Kidney capillary endothelial cell (primary cell): ENCODE measurements at regions not wholly inside any gene's neighbourhood (a gene's known extent, or its start where the extent isn't known, plus 50 kb on each side); places are given as distances from the start of the nearest gene placed in this dataset.

ENCODE experiments used
- DNase-seq: peaks from one replicate; pipeline ENCODE4 v3.0.0-alpha.2; 2018; ENCODE audit warnings: low spot score

DNA sequence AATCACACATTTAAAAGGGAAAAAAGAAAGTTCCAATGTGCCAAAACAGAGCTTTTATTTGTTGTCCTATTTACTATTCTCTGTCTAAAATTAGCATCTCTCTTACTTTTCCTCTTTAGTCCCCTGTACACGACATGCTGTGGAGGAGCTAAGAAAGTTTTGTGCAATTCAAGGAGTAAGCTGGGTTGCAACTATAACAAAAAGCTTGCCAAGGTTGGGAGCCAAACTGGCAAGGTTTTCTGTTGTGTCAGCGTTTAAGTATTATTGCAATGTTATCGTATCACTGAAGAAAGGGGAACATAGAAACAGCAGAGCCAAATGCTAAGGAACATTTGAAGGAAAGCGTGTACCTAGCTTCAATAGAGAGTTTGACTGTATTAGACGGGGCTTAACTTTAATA lies 680.8 kb downstream of the CETN3 start:
- DNase-seq: no peak

DNA sequence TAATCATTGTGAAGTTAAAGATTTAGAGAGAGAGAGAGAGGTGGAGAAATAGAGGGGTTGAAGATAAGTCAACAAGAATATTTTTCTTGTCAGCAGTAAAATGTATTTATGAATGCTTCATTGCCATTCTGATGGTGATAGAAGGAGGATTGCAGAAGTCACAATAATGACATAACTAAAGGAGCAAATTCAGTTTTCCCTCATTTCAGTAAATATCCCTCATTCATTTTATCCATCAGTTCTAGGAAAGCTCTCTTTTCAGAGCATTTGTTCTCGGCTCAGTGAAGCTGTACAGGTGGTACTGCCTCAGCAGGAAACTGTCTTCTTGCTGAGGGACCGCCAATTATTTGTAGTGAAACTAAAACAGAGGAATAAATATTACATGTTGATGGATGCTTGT lies 681.4 kb downstream of the CETN3 start:
- no peak for DNase-seq

DNA sequence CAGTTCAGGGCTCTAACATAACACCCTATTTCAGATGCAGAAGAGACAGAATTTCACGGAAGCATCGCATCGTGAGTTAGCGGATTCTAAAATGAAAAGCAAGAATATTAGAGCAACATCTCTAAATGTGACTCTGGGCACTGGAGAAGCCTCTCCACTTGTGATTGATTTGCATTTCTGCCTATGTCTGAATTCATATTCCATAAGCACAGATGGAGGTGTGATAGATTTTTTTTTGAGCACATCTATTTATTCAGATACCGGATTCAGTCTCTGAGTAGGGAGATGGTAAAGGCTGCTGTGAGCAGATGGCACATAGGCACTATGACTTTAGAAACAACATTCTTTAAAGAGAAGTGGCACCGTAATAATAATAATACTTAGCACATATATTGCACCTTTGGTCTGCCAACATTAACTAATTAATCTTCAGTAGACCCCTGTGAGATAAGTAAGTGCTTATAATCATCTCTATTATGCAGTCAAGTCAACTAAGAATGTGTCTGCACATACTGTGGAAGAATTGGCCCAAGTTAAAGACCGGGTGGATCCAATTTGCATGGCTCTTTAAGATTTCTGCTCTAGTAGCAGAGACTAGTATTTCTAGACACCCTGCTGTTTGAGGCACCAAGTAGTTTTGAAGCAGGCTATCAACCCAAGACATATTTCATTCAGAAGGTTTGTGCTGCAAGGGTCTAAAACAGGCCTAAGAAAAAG lies 685.0 kb downstream of the CETN3 start:
- DNase-seq: no peak

DNA sequence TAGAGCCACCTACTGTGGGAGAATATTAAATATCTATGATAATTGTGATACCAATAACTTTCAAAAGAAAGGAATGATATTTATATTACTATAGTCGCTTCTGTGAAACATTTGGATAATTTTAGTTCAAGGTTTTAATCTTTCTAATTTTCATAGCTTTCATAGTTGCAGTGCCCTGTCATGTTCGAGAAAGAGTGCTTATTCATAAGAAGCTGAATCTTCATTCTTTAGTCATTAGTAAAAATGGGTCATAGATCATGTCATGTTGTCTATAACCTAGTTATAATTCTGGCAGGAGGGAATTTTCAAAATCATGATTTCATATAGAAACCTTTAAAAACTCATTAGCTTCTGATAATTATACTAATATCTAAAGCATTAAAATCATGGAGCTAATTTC lies 685.6 kb downstream of the CETN3 start:
- no peak for DNase-seq

DNA sequence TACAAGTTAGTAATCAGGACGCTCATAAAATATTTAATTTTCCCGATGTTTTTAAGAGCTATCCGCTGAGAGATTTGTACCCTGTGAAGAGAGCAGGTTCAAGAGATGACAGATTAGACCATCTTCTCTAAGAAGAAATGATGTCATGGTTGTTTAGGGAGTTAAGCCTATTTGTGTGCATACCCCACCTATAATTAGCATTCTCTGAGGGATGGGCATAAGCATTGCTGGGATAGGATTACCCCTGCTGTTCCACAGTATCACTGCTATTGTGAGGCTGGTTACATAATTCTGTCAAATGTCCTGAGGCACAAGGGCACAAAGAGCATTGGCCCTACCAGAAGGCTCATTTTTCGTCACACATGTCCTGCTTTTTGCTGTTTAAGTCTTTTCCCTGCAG lies 687.0 kb downstream of the CETN3 start:
- DNase-seq: no peak

DNA sequence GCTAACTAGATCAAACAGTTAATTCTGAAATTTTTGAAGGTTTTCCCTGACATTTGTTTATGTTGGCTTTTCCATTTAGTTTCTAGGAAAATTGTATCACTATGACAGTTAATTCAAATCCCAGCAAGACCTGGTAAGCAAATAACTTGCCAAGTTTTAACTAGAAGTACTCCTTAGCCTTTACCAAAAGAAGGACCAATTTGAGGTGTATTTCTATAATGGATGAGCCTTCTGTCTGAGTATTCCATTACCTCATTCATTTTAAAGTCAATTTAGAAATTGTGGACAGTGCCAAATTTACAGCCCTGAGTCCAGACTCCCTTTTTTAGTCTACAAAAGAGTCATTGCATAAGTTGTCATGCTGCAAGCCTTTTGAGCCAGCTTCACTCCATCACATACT lies 687.6 kb downstream of the CETN3 start:
- no peak for DNase-seq

DNA sequence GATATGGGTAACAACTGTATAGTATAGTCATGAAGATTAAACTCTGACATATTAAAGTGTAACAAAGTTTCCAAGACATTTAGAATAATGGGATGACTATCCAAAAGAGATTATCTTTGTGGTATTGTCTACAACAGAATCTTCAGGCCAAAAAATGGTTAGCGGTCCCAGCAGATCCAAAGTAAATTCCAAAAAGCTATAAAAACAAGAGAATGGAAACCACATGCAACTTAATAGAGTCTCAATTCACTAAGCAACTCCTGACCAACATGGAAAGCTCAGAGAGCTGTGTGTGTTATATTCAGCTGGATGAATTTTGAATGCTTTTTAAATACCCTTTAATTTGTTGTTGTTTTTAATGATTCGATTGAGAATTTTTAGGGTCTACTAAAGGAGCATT lies 688.2 kb downstream of the CETN3 start:
- DNase-seq: no peak

DNA sequence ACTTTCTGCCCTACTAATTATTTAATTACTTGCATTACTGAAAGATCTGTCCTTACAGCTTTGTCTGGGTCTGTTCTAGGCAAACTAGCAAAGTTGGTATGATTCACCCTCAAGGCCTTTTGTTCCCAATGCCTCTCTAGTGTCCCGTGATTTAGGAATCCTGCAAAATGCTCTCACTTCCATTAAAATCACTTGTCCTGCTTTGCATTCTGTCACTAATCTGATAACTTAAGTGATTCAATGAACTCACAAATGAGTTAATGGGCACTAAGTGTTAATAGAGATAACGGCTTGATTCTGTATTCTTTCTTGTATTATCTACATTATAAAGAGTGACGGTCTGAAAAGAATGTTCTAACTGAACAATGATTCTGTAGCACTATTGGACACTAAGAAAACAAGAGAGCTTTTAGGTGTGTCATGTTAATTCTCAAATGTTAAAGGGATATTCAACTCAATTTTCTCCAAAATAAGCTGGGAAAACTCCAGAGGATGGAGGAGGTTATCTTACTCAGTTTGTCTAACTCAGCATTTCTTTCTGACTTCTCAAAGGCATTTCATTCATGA lies 697.3 kb downstream of the CETN3 start:
- DNase-seq: no peak

DNA sequence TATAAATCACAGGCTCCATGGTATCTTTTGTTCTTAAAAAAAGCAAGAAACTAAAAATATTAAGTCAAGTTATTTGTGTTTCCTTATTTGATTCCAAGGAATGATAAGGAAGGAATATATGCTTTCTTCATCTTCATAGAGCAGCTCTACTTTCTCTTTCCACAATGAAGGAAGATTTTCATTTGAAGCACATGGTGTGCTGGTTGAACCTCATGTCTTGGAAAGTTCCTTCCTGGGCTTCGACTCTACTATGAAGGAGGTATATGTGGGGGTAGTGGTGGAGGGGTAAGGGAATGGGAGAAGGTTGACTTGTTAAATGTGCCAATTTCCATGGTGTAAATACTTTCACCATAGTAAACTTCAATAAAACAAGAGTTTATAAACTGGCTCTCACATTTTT lies 698.0 kb downstream of the CETN3 start:
- DNase-seq: no peak

DNA sequence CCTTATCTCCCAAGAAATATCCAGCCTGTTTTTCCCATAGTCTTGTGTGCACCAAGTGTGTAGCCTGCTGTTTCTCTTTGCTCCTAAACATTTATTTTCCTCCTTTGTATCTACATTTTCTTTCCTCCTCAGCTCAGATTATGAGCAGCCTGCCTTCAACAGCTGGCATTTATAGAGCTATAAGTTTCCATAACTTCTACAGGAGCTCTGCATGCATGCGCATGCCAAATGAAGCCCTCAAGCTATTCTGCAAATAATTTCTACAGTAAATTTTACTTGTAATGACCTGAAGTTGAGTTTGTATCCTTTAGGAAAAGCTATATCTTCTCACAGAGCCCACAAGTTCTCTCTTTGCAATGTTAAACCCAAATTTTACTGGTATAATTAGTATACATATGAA lies 699.5 kb downstream of the CETN3 start:
- no peak for DNase-seq

DNA sequence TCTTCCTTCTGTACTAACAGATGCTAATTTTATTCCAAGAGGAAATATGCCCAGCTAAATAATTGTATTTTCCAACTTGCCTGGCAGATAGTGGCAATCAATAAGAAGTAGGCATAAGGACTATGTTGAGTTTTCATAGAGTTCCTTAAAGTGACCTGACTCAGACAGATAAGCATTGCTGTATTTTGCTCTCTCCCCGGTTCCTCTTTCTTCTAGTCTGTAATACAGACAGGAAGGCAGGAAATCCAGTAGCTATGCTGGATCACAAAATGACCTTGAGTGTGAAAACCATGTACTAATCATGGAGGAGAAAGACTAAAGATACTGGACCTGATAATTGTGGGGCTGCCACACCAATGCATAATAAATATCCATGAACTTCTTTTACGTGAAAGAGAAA lies 701.7 kb downstream of the CETN3 start:
- DNase-seq: no peak

DNA sequence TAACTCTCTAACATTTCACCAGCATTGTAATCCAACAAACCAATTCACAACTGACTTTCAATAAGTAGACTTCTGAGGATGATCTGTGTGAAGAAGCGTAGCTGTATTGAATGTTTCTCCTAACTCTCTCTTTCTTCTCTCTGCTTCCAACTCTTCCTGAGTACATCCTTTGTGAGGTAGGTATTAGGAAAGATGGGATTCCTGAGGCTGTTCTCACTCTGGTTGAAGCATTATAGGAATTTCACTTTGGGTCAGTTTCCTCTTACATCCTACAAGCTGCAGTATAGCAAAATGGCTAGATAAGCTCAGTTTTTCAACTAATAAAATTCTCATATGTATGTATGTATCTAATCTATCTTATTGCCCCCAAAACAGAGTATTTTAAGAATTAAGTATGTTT lies 702.8 kb downstream of the CETN3 start:
- no peak for DNase-seq

DNA sequence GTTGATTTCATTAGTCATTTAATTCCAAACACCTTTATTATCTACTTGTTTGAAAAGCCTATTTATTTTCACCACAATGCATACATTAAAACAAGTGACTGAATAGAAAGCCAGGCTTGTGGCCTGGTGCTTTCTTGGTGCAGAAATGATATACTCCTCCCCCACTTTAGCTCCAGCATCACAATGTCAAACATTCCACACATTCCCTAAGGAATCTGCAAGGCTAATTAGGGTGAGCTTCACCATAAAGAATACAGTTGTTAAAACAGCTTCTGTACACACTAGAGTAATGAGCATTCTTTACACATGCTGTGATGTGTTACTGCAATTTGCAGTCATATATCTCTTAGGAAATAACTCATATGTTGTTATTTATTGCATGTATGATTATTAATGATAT lies 705.7 kb downstream of the CETN3 start:
- DNase-seq: no peak

DNA sequence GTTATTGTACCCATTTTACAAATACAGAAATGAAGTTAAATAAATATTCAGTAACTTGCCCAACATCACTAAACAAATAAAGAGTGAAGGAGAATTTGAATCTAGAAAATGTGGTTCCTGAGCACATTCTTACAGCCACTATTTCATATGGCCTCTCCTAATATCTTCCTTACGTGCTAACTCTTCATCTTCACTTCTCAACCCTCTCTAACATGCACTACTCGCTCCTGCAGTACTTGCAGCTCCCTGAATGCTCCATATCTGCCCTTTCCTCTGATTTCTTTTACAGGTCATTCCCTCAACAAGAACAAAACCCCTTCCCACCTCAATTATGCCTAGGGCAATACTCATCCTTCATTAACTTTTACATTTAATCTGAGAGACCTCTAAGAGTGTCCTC lies 711.5 kb downstream of the CETN3 start:
- no peak for DNase-seq

DNA sequence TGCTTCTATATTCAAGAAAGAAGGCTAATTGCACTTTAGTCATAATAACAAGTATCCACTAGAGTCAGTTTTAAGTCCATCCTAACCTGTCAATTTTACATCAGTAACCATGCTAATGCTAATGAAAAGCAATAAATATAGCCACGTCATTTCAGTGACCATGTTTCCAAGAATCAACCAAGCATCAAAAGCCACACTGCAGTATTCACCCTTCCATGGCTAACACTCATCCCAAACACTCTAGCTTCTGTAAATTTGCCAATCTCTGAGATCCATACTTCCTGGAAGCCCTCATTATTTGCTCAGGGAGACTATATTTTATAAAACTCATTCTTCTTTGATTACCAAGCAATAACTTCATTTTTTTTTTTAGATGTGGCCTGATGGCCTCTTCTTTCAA lies 712.0 kb downstream of the CETN3 start:
- no peak for DNase-seq

DNA sequence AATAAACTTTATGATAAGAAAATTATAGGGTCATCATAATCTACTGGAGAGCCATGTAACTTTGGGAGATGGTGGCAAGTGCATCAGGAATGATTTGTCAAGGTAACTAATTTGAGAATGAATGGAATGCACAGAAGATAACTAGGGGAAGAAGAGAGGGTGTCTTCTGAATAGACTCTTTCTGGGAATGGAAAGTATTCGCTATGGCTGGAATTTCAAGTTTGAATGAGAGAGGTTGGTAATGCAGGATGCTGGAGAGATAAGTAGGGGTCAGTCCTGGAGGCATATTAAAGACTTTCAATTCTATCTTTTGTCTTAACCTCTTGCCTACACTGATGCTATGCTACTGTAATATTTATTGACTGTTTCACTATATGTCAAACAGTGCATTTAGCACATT lies 714.2 kb downstream of the CETN3 start:
- no peak for DNase-seq

DNA sequence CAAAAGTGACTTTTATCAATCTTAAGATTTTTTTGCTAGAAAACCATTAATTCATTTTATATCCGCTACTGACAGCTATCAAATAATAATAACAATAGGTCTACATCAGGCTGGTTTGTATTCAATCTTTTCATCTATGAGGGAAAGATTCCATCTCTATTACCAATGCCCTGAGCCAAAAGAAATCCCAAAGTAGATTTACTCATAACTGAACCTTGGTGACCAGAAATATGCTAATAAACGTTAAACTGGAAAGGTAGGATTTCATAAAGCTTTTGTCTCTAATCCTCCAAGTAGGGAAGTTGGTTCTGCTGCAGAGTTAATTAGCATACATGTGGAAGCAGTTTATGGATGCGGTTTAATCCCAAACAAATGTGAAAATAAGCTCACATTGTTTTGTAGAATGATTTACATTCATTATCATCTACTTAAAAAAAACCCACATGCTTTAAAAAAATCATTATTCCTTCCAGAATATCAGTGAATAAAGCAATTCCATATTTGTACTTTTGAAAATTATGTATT lies 715.5 kb downstream of the CETN3 start:
- DNase-seq: no peak

DNA sequence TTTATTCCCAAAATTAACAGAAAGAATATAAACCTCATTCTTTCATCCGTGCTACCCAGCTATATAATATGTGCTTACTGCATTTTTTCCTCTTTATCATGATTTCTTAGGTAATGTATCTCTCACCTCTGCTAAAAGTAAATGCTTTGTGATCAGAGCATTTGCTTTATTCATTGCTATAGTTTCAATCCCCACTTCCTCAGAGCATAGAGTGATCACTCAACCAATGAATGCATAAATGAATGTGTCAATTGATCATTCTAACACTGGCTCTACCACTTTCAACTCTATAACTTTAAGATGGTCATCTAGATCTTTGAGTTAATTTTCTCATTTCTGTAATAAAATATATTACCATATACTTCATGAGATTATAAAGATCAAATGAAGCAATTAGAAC lies 719.2 kb downstream of the CETN3 start:
- no peak for DNase-seq

DNA sequence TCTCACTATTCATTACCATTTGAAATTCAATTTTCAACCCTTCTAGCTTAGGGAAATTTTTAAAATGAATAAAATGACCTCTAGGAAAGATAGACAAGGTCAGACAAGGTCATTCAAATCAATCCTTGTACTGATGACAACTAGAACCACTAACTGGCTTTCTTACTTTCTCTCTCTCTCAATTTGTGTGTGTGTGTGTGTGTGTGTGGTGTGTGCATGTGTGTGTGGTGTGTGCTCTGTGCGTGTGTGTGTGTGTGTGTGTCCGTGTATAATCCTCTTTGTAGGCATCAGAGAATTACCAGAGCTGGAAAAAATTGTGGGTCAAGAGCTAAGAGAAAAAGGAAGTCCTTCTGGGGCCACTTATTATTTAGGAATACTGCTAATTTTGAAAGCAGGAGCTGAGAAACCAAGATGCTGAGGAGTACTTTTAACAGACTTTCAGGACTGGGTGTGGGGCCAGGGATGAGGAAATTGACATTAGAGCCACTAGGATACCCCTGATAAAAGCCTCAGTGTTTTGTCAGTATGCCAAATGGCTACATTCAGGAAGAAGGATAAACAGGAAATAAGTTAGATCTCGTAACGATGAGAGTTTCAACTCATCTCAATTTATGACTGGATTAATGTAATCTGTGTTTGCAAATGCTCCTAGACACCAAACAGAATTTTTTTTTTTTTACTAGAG lies 723.3 kb downstream of the CETN3 start:
- DNase-seq: no peak

DNA sequence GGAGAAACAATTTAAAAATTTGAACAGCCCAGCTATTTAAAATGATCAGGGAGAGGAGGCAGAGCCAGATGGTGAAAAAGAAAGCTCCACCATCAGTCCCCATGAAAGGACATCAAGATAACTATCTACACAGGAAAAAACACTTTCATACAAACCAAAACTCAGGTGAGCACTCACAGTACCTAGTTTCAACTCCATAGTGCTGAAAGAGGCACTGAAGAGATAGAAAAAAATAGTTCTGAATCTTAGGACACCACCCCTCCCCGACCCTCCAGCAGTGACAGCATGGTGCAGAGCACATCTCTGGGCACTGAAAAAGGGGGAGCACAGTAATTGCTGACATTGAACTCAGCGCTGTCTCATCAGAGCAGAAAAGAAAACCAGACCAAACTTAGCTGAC lies 732.9 kb downstream of the CETN3 start:
- DNase-seq: no peak

DNA sequence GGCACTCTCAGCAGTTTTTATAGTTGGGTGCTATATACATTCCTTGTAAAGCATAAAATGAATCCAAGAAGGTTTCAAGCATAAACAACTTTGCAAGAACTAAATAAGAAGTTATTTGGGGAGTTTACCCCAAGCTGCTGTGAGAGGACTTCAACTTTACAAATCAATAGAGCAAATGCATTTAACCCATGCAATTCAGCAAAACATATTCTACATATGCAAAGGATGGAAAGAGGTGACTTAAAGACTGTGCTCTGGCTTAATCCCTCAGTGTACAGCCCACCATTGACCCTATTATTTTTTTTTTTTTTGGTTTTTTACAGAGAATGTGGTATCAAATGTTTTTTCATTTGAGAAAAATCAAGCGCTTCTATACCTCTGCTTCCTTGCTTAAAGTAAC lies 736.5 kb downstream of the CETN3 start:
- no peak for DNase-seq

DNA sequence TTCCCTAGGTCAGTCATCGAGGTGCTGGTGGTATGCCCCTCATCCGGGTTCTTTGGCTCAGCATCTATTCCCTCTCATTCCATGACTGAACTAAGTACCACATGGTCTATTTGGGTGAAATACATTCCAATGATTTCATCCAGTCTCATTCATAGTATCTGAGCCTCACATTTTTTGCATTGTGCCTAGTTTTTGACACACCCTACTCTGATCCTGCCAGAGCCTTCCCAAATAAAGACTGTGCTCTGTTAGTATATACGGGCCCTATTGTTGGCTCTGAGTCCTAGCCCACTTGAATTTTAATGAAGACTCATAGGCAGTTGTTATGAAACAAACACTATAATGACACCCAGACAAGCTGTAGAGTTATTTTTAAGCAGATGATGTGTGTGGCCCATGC lies 740.7 kb downstream of the CETN3 start:
- no peak for DNase-seq

DNA sequence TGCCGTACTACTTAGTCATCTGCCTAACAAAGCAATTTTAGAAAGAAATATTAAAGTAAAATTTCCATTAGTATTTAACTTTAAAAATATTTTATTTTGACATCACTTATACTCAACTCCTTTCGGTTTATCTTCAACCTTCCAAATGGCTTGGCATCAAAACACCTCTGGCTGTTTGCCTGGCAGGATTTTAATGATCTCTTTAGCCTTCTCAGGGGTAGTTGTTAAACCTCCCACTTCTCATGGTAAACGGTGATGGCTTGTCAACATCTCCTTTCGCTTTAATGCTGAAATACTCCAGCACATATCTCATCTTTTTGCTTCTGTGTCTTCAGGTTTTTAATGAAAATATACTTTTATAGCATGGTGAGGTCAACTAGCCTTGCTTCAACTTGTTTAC lies 747.1 kb downstream of the CETN3 start:
- no peak for DNase-seq

DNA sequence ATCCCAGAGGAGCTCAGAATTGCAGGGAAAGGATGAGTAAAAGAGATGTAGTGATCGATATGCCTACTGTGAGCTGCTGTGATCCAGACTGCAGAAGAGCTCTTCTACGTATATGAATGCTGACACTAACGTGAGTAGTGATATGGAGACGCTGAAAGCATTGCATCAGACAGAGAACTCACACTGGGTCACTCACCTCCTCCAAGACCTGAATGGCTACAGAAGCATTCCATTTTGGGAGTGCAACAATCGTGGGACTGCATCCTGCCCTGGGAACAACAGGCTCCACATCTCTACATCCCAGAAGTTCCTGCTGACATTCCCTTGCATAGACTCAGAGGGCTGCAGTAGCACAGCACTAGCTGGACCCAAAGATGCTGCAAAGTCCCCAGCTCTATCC lies 755.9 kb upstream of the MEF2C start:
- no peak for DNase-seq
